ENCODE measurements at regions not wholly inside any gene's neighbourhood (a gene's known extent, or its start where the extent isn't known, plus 50 kb on each side); places are given as distances from the start of the nearest gene placed in this dataset.

DNA sequence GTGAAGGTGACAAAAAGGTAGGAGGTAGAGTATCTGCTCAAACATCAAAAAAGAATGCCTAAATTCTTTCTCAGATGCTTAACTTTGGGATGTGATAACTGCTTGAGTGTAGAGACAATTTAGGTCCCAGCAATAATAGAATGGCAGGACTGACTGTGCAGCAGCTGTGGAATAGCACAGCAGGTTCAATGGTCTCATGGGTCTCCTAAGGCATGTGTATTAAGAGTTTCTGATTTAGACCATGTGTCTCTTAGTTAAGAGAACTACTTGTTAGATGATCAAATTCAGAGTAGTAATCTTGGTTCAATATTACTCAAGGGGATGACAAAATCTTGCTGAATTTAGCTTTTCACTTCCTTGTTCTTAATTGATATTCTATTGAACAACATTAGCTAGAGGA is 72.0 kb downstream of the ALX1 start:
- no peak for DNase-seq (ENCODE audit: low spot score)

DNA sequence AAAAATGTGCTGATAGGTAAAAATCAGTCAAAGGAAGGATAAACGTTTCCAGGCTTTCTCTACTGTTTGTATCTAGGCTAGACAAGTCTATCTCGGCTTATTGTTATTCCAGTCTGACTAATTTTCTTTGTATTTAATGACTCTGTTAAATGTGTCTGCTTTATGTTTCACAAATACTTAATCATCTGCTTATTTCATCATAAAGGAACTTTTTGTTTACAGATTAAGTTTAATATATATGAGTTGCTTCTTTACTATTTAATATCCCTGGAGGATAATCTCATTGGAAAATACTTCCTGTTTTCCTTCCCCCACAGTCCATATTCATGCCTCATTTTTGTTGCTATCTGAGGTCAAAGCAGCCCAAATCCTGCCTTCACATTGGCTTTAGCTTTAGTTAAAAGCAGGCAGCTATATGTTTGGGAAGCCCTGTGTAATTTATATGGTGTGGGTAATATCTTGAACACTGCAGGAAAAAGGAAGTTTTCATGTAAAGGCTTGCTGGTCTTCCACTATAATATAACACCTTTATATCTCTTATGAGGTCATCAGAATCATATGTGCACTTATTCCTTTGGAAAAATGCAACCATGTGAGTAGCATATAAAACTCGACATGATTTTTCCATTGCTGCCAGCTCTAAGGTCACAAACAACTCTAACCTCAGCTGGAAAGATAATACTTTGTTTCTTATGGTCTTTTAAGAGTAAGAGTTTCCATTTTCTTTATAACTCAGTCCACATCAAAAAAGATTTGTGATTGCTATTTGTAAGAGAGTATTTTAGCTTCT is 76.8 kb downstream of the ALX1 start:
- DNase-seq (ENCODE audit: low spot score) = no peak

DNA sequence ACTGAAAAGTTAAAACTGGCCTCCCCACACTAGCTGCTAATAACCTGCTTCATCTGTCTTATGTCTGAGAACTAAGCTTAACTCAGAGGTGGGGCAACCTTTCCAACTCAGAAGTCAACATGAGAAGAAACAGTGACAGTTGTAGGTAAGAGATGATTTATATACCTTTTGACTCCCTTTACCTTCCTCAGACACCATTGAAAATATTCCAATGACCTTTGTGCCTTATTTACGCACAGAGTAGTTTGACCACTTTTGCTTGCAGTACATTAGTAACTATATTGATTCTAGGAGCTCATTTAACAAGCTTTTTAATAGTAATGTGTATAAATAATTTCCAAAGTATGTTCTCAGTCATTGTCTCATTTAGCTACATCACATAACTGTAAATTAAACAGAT is 77.6 kb downstream of the ALX1 start:
- DNase-seq (ENCODE audit: low spot score) = no peak

DNA sequence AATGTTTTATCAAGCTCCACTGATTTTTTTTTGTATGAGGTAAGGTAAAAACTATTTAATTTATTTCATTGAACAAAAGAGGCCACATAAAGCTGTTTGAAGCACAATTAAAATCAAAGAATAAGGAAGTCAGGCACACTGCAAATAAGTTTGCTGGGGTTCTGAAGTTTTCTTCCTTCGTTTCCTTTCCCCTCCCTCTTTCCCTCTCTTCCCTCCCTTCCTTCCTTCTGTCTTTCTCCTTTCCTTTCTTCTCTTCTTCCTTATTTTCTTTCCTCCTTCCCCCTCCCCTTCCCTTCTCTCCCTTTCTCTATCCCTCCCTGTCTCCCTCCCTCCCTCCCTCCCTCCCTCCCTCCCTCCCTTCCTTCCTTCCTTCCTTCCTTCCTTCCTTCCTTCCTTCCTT is 78.7 kb downstream of the ALX1 start:
- no peak for DNase-seq (ENCODE audit: low spot score)

DNA sequence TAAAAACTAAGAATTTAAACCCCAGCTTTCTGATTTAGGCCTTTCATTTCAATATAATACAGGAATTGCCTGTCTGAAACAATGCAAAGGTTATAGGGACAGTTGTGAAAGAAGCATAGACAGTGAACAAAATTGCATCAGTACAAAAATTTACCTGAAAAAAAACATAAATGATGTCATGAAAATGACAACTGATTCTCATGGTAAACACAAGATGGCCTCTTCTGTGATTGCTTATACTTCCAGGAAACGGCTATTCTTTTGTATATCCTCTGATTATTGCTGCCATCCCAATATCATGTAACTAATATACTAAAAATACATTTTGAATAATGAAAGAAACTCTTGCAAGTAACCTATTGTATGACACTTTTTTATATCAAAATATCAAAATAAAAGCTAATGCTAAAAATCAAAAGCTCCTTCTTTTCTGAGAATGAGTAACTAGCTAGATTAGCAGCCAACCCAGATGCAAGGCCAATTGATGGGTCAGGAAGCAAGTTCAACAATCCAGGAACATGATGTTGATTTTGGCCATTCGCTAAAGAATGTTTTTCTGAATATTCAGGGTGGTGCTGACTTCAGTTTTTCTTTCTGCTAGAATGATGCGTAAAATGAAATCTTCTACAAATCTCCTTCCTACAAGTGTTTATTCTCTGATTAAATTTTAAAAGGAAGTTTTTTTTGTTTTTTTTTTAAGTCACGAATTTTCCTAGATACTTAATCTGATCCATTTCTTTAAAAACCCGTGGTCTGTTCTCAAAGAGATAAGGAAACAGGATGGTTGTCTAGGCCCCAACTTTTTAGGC is 83.6 kb downstream of the ALX1 start:
- DNase-seq (ENCODE audit: low spot score) = no peak

DNA sequence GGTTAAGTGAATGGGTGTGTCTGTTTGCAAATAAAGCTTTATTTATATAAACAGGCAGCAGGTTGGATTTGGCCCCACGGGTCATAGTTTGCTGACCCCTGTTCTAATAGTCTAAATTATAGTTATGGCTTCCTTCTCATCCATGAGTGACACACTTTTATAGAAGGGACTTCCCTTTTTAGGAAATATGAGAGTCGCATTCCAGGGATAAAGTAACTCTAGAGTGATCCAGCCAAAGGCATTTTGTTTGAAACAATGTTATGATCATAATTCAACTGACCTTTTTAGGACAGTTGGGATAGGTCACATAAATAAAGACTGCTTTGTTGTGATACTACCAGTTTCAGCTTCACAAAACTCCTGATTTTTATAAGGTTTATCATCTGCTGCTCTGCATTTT is 87.9 kb downstream of the ALX1 start:
- DNase-seq (ENCODE audit: low spot score) = no peak

DNA sequence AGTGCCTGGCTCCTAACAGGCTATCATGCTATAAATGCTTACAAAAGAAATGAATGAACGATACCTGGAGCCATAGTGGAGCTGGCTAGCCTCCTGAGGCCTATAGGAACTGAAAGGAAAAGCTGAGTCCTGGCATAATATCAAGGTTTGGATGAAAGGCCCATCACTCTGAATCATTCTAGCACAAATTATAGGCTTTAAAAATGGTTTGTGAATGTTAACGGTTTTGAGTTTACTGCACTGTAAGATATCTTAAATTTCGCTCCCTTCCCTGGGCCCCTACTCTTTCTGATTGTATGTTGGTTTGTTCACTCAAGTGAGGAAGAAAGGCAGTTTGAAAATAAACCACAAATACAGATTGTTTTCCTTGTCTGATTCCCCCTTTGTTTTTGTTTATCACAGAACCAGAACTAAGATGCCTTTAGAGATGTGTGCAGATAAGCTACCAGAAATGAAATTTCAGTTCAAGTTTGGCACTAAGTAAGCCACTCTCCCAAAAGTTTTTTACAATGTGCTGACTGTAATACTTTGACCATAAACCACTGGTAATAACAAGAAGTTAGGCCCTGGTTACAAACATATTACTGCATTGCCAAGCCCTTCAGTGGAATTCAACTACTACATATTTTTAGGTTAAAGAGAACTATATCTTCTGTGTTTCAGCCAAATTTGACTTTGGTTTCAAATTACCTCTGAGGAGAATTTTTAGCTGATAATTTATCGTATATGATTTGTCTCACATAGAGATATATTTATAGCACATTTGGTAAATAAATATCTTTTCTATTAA is 89.5 kb downstream of the ALX1 start:
- no peak for DNase-seq (ENCODE audit: low spot score)

DNA sequence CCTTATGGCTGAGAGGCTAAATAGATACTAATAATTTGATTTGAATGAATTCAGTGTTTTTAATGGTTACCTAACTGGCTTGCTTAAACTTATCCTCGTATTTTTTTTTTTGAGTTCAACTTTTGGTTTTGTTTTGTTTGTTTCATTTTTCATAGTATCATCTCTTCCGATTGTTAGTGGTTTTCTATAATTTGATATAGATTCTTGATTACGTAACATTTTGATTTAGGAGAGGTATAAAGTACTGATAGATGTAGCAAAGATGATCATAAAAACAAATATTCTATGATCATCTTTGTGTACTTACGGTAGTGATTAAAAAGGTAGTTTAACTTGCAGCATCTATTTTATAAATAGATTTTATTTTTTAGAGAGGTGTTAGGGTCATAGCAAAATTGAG is 93.0 kb downstream of the ALX1 start:
- DNase-seq (ENCODE audit: low spot score) = no peak

DNA sequence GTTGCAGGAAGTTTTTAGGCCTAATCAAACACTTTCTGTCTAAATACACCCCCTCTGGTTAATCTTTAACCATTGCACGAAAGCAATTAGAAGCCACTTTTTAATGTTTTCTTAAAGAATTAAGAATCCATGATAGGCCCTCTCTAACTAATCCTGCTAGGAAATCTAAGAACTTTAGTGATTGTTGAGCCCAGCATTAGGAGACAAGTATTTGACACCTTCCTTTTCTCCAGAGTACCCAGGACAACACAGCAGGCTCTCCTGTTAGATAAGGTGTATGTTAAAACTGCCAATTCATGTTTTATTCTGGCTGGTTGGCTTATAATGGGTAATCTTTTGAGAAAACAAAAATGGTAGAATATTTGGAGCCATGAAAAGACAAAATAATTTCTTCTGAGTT is 95.0 kb downstream of the ALX1 start:
- DNase-seq (ENCODE audit: low spot score) = no peak

DNA sequence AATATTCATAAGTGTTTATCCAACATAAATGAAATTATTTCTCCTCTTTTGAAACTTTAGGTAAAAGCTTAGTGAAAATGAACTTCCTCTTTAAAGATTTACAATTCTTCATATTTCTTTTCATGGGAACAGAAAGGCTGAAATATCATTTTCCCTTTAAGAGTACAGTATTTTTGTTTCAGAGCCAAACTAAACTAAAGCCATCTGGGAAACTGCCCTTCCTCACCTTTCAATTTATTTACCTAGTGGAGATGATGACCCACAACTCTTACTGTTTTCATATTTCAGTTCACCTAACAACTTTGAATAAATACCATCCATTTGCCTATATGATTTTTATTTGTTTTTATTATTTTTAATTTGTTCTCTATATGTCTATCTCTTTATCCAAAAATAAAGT is 105.4 kb downstream of the ALX1 start:
- DNase-seq (ENCODE audit: low spot score) = no peak

DNA sequence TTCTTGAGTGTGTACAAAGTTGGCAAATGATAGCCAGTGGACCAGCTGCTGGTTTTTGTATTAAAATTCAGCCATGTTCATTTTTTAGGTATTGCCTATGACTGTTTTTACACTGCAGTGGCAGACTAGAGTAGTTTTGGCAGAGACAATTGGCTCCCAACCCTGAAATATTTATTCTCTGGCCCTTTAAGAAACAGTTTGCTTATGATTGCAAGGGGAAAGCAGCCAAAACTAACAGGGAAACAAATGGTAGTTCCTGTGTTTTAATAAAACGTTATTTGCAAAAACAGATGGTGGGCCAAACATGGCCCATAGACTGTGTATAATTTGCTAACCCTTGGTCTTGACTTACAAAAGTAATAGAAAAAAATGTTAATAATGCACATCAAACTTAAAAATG is 110.2 kb downstream of the ALX1 start:
- DNase-seq (ENCODE audit: low spot score) = no peak

DNA sequence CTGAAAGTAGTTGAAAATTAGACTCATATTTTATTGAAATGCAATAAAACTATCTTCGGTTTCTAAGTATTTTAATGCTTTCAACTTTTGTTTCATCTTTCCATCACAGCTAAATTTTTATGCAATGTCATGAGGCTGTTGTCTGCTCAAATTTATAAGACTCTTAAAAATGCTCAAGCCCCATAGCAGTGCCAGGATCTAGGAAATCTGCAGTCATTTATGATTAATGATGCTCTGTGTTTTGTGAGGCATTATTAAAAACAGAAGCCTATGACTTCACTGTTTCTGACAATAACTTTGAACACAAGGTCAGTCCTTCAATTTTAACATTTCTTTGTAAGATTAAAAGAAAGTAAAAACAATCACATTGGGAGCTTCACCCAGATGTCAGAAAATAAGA is 112.5 kb downstream of the ALX1 start:
- DNase-seq (ENCODE audit: low spot score) = no peak

DNA sequence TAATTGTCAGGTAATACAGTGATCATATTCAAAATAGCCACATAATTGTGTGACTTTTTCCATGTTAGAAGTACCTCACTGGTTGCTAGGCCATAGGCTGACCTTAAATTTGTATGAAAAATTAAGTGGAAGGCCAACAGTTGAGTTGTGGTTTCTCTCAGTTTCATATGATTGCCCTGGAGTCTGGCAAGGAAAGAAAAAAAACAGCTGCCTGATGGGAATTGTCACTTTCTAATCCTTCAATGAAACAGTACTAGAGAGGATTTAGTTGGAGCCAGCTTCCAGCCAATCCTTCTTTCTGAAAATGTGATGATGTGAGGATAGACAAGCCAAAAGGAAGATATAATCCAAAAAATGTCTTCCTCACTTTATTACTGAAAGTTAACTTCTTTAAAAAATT is 113.6 kb downstream of the ALX1 start:
- DNase-seq (ENCODE audit: low spot score) = no peak

DNA sequence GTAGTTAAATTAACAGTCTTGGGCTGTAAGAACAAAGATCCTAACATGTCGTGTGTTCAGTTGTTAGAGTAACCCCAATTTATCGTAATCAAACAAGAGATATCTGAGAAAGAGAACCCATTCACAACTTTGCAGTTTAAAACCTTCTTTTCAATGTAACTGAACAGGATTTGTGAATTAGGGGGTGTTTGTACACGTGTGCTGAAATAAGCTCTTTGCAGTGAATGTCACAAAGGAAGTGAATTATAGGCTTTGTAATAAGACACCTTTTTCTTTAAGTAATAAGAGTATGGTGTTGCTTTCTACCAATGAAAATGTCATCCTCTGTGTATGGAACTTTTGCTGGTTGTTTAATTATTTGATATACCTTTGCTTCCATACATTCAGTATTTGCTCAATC is 114.0 kb downstream of the ALX1 start:
- no peak for DNase-seq (ENCODE audit: low spot score)

DNA sequence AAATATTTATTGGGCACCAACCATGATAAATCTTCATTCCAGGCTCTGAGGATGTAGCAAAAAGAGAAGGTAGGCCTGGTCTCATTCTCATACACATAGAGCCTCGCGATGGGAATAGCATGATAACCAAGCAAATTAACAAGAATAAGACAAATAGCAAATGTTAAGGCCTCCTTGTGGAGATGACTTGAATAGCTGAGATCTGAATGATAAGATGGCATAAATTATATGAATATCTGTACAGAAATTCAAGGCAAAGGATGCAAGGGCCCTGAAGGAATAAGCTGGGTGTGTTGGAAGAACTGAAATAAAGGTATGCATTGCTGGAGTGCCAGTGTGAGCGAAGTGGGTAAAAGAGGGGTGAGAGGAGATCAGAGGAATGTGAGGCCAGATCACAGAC is 114.8 kb downstream of the ALX1 start:
- no peak for DNase-seq (ENCODE audit: low spot score)

DNA sequence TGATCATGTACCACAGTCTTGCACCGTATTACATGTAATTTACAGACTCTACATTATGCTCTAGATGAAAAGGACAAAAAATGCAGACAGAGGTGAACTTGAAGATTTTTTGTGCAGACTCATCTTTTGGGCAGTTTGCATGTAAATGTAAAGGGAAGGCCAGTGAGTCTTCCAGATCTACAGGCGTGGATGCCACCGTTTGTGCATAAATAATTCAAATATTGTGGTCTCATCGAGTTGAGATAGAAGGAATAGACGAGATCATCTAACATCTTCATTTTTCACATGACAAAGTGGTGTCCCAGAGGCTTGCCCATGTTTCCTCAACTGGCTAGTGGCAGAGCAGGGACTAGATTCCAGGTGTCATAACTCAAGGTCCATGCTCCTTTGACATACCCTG is 125.2 kb downstream of the ALX1 start:
- DNase-seq (ENCODE audit: low spot score) = no peak

DNA sequence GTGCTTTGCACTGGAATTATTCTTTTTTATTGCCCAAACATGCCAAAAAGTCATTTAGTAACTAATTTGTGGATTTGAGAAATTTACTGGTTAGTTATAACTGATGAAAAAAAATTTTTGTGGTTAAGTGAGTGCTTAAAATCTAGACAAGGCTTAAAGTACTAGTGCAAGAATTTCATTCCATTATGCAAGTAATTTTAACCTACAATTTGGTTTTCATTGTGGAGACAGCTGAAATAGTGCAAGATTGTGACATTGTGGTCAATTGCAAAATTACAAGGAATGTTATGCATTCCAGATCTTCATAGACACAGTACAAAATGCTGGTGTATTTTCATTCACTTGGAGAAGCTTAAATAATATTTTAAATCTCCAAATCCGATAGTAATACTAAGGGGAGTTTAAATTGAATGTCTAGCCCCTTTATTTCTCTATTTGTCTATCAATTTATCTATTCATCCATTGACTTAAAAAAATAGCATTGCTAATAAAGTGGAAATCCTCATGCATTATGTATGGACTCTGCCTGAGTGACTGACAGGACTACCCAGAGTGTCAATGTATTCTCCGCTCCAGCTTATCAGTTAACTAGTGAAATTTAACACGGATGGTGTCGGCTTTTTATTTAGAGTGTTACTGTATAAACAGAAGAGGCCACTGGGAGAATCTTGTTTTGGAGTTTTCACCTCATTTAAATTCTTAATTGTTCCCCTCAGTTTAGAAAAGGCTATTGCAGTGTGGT is 125.9 kb downstream of the ALX1 start:
- no peak for DNase-seq (ENCODE audit: low spot score)

DNA sequence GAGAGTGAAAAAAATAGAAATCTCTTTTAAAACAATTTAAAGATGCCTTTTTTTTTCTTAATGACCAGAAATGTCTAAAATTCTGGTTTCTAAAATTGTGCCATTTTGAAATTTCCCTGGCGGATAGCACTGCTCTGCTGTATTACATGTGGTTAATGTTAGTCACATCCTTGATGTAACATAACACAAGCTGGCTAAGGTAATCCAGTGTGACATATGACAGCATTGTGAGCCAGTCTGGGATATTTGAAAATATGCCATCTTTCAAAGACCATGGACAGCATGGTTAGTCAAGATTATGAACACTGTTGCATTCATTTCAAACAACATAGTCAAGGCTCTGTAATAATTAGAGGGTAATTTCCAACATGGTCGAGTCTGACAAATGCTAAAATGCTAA is 133.2 kb downstream of the ALX1 start:
- DNase-seq (ENCODE audit: low spot score) = no peak

DNA sequence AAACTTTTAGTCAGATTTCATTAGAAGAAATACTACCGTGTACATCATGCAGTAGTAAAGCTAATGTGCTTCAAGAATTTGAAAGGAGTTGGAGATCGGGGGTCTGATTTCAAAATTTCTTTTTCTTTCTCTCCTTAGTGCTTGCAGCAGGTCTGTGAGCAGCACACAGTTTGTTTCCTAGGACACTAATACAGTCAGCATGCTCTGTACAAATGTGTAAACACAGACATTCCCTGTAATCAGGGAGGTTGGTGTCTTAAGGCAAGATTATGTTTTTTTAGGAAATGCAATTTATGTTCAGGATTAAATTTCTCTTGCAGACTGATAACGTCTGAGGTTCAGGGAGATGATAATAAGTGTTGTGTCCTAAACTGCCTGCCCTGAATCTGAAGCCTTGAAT is 142.7 kb downstream of the ALX1 start:
- no peak for DNase-seq (ENCODE audit: low spot score)

DNA sequence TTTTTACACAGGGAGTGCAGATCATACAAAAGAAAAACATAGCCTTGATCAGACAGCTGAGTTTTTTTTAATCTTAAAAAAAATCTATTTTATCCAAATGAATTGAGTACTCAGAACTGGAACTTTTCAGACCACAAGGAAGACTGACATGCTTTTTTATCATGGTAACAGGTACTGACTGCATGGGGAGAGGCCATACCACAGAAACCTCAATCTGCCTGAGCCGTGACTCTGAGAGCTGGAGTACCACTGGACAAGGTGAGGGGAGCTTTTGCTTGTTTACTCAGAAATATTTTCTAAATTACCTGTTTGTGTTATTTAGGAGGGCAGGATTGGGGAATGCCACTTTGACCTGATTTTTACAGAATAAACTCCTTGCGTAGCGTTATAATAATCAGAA is 143.9 kb downstream of the ALX1 start:
- DNase-seq (ENCODE audit: low spot score) = no peak

DNA sequence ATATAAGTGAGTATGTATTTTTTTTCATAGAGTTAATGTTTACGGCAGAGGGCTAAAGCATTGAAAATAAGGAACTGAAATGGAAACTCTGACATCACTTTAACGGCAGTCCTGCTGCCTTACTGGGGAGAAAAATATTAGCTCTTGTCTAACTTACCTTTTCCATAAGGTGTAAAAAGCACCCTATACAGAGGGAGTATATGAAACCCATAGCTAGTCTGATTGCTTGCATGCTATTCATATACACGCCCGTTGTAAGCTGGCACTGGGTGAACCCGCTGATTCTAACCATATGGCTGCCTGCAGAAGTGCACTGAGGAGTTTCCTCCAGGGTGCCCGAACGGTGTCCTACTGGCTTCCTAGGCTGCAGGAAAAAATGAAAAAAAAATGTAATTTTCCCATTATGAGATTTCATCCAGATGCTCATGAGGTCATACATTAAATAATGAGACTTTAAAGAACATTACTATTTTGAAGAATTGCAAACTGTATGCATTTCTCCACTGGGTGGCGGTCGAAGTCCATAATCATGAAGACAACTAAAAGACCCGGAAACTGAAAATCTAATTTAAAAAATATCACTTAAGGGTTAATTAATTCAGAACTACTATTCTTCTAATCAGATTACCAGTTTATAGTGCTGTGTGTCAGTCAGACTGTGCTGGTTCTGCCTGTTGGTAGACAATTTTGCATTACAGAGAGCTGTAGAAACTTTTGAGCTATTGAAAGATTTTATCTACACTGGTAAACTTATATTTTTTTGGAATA is 144.7 kb downstream of the ALX1 start:
- DNase-seq (ENCODE audit: low spot score) = no peak

DNA sequence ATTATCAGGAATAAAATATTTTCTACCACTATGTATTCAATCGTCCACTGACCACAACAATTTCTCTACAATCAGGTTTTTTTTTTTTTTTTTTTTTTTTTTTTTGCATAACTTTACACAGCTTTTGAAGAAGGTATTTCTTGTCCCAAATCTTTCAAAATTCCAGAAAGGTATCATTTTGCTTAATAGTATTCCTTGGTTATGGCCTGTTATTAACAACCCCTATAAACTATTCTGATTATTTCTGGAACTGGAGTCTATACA is 145.3 kb downstream of the ALX1 start:
- no peak for DNase-seq (ENCODE audit: low spot score)

Measured in SW480 (cell line).